Gastrocnemius medialis (tissue), 4 donors: ENCODE measurements at regions not wholly inside any gene's neighbourhood (a gene's known extent, or its start where the extent isn't known, plus 50 kb on each side); places are given as distances from the start of the nearest gene placed in this dataset.

Experiments
- ATAC-seq, 2 donors: fragments of 150-250 bp; one replicate each; pipeline ENCODE4 v1.9.1; 2016
- DNase-seq, 2 donors: peaks; one replicate each; pipeline ENCODE4 v3.0.0-alpha.2; 2019
- H3K27ac ChIP-seq, 4 donors: fragments of 200-600 bp; sonication (generic); 1 replicate in 1 of 4; 2 replicates in 3 of 4; pipeline ENCODE4 v1.5.1; 2016 to 2018; ENCODE audit warnings: mild to moderate bottlenecking in 2 of 4, moderate library complexity in 1 of 4
- H3K27me3 ChIP-seq, 3 donors: fragments of 200-600 bp; sonication (generic) in 2 of 3; 1 replicate in 1 of 3; 2 replicates in 2 of 3; pipeline versions ENCODE4 v1.5.1 to v1.6.0; 2016 to 2019; ENCODE audit warnings: mild to moderate bottlenecking in 1 of 3, moderate library complexity in 1 of 3
- H3K36me3 ChIP-seq, 2 donors: fragments of 200-600 bp; sonication (generic) in 1 of 2; one replicate each; pipeline ENCODE4 v1.5.1; 2017 to 2018
- H3K4me1 ChIP-seq, 2 donors: fragments of 200-600 bp; sonication (generic) in 1 of 2; one replicate each; pipeline ENCODE4 v1.5.1; 2016 to 2017; ENCODE audit warnings: mild to moderate bottlenecking in 2 of 2
- H3K4me3 ChIP-seq, 4 donors: fragments of 200-600 bp; sonication (generic) in 3 of 4; 1 replicate in 1 of 4; 2 replicates in 3 of 4; pipeline ENCODE4 v1.5.1; 2016 to 2019; ENCODE audit warnings: mild to moderate bottlenecking in 2 of 4
- H3K9me3 ChIP-seq, 3 donors: fragments of 200-600 bp; sonication (generic) in 2 of 3; 1 replicate in 1 of 3; 2 replicates in 2 of 3; pipeline ENCODE4 v1.5.1; 2016 to 2019
- POLR2A ChIP-seq, 2 donors: fragments of 450-650 bp; IDR thresholded peaks; one replicate each; pipeline ENCODE4 v1.6.1; 2017; ENCODE audit warnings: antibody characterized with exemption in 2 of 2, mild to moderate bottlenecking in 2 of 2, moderate library complexity in 2 of 2
- in situ Hi-C, 4 donors: fragments of 200-750 bp; cut with MboI; loops; one replicate each; pipeline versions ENCODE4 v1.15.0 to v1.8.0; 2017; ENCODE audit warnings: low sequenced_read_pairs in 4 of 4
- intact Hi-C: fragments of 100-400 bp; cut with DNase I; formaldehyde crosslinking; loops from one replicate; pipeline ENCODE4 v1.15.1; 2023; ENCODE audit warnings: low total_unique reads
- TF ChIP-seq, protein P1 (sequence below), 5 experiments: fragments of 450-650 bp in 3 of 5; fragments of 200-600 bp in 2 of 5; sonication (generic) in 2 of 5; IDR thresholded peaks in 4 of 5; conservative IDR thresholded peaks in 1 of 5; 1 replicate in 4 of 5; 2 replicates in 1 of 5; pipeline ENCODE4 v1.5.1; 2016 to 2019; ENCODE audit warnings: antibody characterized with exemption in 5 of 5, mild to moderate bottlenecking in 3 of 5, moderate library complexity in 3 of 5

DNA sequence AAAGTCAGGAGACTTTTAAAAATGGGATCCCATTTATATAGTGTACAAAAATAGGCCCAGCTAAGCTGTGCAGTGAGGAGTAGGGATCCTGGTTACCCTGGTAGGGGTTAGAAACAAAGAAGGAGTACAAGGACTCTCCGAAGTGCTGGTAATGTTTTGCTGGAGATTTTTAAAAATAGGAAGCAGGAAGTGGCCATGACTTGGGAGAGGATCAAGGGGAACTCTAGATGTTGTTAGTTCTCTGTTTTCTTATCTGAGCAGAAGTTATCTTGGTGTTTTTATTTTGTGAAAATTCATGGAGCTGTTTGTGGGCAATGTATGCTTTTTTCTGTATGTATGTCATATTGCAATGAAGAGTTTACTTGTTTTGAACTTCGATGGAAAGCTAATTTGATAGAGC lies 373.9 kb downstream of the SFMBT2 start:
- intact Hi-C loops: no loop called here
- no peak overlapping the region for H3K27ac ChIP-seq
- no peak overlapping the region for H3K4me3 ChIP-seq
- no peaks in the 10 kb centered on the region for H3K4me1 ChIP-seq
- DNase-seq (no peak), ATAC-seq (no peak)
- in situ Hi-C loops: no loop called here
- TF ChIP-seq POLR2A (IDR thresholded peaks at IDR 0.05): no peak
- TF ChIP-seq, protein P1, sequence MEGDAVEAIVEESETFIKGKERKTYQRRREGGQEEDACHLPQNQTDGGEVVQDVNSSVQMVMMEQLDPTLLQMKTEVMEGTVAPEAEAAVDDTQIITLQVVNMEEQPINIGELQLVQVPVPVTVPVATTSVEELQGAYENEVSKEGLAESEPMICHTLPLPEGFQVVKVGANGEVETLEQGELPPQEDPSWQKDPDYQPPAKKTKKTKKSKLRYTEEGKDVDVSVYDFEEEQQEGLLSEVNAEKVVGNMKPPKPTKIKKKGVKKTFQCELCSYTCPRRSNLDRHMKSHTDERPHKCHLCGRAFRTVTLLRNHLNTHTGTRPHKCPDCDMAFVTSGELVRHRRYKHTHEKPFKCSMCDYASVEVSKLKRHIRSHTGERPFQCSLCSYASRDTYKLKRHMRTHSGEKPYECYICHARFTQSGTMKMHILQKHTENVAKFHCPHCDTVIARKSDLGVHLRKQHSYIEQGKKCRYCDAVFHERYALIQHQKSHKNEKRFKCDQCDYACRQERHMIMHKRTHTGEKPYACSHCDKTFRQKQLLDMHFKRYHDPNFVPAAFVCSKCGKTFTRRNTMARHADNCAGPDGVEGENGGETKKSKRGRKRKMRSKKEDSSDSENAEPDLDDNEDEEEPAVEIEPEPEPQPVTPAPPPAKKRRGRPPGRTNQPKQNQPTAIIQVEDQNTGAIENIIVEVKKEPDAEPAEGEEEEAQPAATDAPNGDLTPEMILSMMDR (IDR thresholded peaks at IDR 0.05 in 4 of 5, conservative IDR thresholded peaks at IDR 0.05 in 1 of 5): no peak
- no peaks in the 10 kb centered on the region for H3K27me3 ChIP-seq
- H3K36me3 ChIP-seq: no peaks in the 10 kb centered on the region
- H3K9me3 ChIP-seq: no peaks in the 10 kb centered on the region

DNA sequence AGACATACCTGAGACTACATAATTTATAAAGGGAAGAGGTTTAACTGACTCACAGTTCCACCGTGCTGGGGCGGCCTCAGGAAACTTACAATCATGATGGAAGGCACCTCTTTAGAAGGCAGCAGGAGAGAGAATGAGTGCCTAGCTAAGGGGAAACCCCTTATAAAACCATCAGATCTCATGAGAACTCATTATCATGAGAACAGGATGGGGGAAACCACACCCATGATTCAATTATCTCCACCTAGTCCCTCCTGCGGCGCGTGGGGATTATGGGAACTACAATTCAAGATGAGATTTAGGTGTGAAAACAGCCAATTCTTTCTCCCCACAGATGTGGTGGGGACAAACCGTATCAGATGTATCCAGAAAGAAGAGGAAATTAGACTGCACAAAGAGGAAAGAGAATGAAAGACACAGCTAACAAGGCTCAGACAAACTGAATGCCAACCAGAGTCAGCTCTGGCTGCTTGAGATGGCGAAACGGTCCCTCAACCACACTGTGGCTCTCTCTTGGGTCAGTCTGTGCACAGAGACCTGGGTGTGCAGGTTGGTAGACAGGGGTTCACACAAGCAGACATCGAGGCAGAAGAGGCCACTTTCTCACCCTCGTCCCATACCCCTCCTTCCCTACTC lies 375.6 kb downstream of the SFMBT2 start:
- ATAC-seq (no peak), DNase-seq (no peak)
- Histone ChIP-seq H3K27me3 (no peaks in the 10 kb centered on the region), H3K4me3 (no peak overlapping the region), H3K4me1 (no peaks in the 10 kb centered on the region), H3K9me3 (no peaks in the 10 kb centered on the region), H3K36me3 (no peaks in the 10 kb centered on the region), H3K27ac (no peak overlapping the region)
- TF ChIP-seq POLR2A (IDR thresholded peaks at IDR 0.05): no peak
- TF ChIP-seq, protein P1 (IDR thresholded peaks at IDR 0.05 in 4 of 5, conservative IDR thresholded peaks at IDR 0.05 in 1 of 5): no peak
- in situ Hi-C loops: no loop called here
- intact Hi-C loops: no loop called here

DNA sequence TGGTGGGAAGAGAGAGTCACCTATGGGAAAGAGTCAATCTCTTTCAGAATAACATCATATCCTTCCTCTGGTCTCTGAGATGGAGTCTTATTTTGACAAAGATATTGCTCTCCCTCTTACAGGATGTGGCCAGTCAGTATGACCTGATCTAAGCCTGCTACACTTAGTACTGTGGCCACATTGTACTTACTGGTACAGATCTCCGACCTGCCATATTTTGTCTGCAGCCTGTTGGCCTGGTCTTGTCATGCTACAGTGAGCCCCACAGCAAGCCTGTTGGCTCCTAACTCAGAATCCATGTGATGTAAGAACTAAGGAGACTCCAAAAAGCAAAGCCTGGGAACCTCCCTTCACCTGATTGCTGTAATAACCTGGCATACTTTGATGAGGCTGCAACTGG lies 377.8 kb downstream of the SFMBT2 start:
- TF ChIP-seq, protein P1 (IDR thresholded peaks at IDR 0.05 in 4 of 5, conservative IDR thresholded peaks at IDR 0.05 in 1 of 5): no peak
- TF ChIP-seq POLR2A (IDR thresholded peaks at IDR 0.05): no peak
- Histone ChIP-seq H3K27ac (no peak overlapping the region), H3K36me3 (no peaks in the 10 kb centered on the region), H3K4me1 (no peaks in the 10 kb centered on the region), H3K27me3 (no peaks in the 10 kb centered on the region), H3K4me3 (no peak overlapping the region), H3K9me3 (no peaks in the 10 kb centered on the region)
- in situ Hi-C loops (no loop called here), intact Hi-C loops (no loop called here)
- DNase-seq (no peak), ATAC-seq (no peak)

DNA sequence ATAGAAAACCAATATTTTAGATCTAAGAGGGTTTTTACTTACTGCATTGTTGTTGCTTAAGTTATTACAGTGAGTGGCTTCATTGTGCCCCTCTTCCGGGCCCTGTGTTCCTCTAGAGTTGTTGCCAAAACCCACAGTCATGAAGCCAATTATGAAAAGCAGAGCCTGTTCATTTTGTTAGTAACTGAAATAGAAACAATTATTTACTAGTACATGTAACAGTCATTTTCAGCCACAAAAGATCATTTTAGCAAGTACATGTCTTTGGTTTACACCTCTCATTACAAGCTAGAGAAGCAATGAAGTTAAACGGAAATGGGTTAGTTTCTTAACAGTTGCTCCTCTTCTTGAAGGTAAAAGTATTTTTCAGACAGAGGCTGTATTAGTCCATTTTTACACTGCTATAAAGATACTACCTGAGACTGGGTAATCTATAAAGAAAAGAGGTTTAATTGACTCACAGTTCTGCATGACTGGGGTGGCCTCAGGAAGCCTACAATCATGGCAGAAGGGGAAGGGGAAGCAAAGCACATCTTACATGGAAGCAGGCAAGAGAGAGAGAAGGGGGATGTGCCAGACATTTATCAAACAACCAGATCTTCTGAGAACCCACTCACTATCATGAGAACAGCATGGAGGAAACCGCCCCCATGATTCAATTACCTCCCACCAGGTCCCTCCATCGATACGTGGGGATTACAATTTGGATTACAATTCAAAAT lies 380.5 kb downstream of the SFMBT2 start:
- Histone ChIP-seq H3K4me3 (no peak overlapping the region), H3K9me3 (no peaks in the 10 kb centered on the region), H3K27ac (no peak overlapping the region), H3K36me3 (no peaks in the 10 kb centered on the region), H3K4me1 (no peaks in the 10 kb centered on the region), H3K27me3 (no peaks in the 10 kb centered on the region)
- intact Hi-C loops (no loop called here), in situ Hi-C loops (no loop called here)
- TF ChIP-seq, protein P1 (IDR thresholded peaks at IDR 0.05 in 4 of 5, conservative IDR thresholded peaks at IDR 0.05 in 1 of 5): no peak
- TF ChIP-seq POLR2A (IDR thresholded peaks at IDR 0.05): no peak
- DNase-seq: no peak
- ATAC-seq: no peak
